ENCODE measurements at regions not wholly inside any gene's neighbourhood (a gene's known extent, or its start where the extent isn't known, plus 50 kb on each side); places are given as distances from the start of the nearest gene placed in this dataset.

DNA sequence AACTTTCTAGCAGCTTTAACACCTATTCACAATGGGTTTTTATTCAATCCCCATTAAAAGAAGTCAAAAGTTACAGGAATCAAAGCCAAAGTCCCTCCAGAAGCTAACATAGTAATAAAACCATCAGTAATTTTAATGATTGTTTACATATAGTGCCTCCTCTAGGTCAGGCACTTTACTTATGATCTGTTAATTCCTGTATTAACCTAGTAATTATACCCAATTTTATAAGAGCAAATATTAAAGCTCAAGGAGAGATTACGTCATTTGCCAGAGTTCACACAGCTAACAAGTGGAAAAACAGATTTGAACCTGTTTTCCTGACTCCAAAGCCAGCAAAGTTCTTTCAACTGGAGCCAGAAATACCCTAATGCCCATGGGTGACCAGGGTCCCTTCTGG lies 112.9 kb upstream of the F3 start:
- no peak overlapping the region for H3K27ac ChIP-seq (ENCODE audit: low read depth, low read length, poor library complexity, severe bottlenecking)
- POLR2A ChIA-PET (ENCODE audit: low non-redundant PET): no interaction called here
- no peak overlapping the region for H3K4me3 ChIP-seq (ENCODE audit: low read depth, low read length, poor library complexity, severe bottlenecking)
- CTCF ChIA-PET: no interaction called here
- intact Hi-C loops (cut with micrococcal nuclease; ENCODE audit: unreplicated experiment): no loop called here
- H3K9me3 ChIP-seq (ENCODE audit: low read depth, low read length, poor library complexity, severe bottlenecking): no peaks in the 10 kb centered on the region
- H3K36me3 ChIP-seq (ENCODE audit: insufficient read depth, low read length, poor library complexity, severe bottlenecking): no peaks in the 10 kb centered on the region
- no TSS peak for BruUV-seq (replicated peaks)
- no peaks in the 10 kb centered on the region for H3K27me3 ChIP-seq (replicated peaks; ENCODE audit: insufficient read depth, low read depth, low read length, poor library complexity)
- TF ChIP-seq EZH2 (IDR thresholded peaks at IDR 0.05; ENCODE audit: borderline replicate concordance, low read depth, low read length, poor library complexity, severe bottlenecking): no peak
- TF ChIP-seq, protein P1, sequence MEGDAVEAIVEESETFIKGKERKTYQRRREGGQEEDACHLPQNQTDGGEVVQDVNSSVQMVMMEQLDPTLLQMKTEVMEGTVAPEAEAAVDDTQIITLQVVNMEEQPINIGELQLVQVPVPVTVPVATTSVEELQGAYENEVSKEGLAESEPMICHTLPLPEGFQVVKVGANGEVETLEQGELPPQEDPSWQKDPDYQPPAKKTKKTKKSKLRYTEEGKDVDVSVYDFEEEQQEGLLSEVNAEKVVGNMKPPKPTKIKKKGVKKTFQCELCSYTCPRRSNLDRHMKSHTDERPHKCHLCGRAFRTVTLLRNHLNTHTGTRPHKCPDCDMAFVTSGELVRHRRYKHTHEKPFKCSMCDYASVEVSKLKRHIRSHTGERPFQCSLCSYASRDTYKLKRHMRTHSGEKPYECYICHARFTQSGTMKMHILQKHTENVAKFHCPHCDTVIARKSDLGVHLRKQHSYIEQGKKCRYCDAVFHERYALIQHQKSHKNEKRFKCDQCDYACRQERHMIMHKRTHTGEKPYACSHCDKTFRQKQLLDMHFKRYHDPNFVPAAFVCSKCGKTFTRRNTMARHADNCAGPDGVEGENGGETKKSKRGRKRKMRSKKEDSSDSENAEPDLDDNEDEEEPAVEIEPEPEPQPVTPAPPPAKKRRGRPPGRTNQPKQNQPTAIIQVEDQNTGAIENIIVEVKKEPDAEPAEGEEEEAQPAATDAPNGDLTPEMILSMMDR (conservative IDR thresholded peaks at IDR 0.05; ENCODE audit: low read depth, low read length): no peak
- DNase-seq (ENCODE audit: low spot score): no peak
- H3K4me1 ChIP-seq (ENCODE audit: insufficient read depth, low read length, poor library complexity, severe bottlenecking): no peaks in the 10 kb centered on the region

DNA sequence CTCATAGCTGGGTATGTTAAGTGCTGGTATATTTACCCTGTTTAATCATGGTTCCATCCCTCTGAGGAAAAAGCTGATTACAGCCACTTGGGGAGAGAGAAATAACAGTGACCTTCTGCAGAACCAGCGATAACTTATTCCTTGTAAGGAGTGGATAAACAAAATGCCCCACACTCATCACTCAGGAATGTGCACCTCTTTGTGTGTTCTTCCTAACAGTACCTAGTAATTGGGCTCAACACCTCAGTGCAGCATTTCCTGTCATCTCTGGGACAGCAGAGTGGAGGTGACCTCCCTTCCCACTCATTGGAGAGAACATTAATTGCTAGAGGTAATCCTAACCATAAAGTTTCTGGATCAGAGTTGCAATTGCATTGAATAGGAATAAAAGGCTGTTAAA lies 112.5 kb upstream of the F3 start:
- CTCF ChIA-PET: no interaction called here
- Histone ChIP-seq H3K4me3 (ENCODE audit: low read depth, low read length, poor library complexity, severe bottlenecking) (no peak overlapping the region), H3K27ac (ENCODE audit: low read depth, low read length, poor library complexity, severe bottlenecking) (no peak overlapping the region), H3K4me1 (ENCODE audit: insufficient read depth, low read length, poor library complexity, severe bottlenecking) (no peaks in the 10 kb centered on the region), H3K36me3 (ENCODE audit: insufficient read depth, low read length, poor library complexity, severe bottlenecking) (no peaks in the 10 kb centered on the region), H3K27me3 (replicated peaks; ENCODE audit: insufficient read depth, low read depth, low read length, poor library complexity) (no peaks in the 10 kb centered on the region), H3K9me3 (ENCODE audit: low read depth, low read length, poor library complexity, severe bottlenecking) (no peaks in the 10 kb centered on the region)
- BruUV-seq (replicated peaks): no TSS peak
- POLR2A ChIA-PET (ENCODE audit: low non-redundant PET): no interaction called here
- no peak for DNase-seq (ENCODE audit: low spot score)
- intact Hi-C loops (cut with micrococcal nuclease; ENCODE audit: unreplicated experiment): no loop called here
- no peak for TF ChIP-seq EZH2 (IDR thresholded peaks at IDR 0.05; ENCODE audit: borderline replicate concordance, low read depth, low read length, poor library complexity, severe bottlenecking)
- TF ChIP-seq, protein P1 (conservative IDR thresholded peaks at IDR 0.05; ENCODE audit: low read depth, low read length): no peak

DNA sequence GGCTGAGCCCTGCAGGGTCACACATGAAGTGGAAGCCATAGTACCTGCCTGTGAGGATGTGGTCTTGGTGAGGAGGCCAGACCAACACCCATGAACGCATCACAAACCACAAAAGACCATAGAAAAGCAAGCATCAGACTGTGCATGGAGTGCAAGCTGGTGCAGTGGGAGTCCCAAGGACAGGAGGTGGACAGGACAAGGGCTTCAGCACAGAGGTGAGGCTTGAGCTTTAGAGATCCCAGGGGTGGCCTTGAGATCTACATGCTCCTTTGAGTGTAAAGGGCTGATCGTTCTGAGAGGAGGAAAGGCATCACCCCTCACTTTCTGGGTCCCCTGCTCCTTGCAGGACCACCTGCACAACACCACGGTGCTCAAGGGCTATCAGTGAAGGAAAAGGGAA lies 111.9 kb upstream of the F3 start:
- DNase-seq (ENCODE audit: low spot score): no peak
- Histone ChIP-seq H3K4me1 (ENCODE audit: insufficient read depth, low read length, poor library complexity, severe bottlenecking) (peaks cover 4% of the 10 kb centered on the region), H3K9me3 (ENCODE audit: low read depth, low read length, poor library complexity, severe bottlenecking) (no peaks in the 10 kb centered on the region), H3K4me3 (ENCODE audit: low read depth, low read length, poor library complexity, severe bottlenecking) (no peak overlapping the region), H3K27ac (ENCODE audit: low read depth, low read length, poor library complexity, severe bottlenecking) (no peak overlapping the region), H3K27me3 (replicated peaks; ENCODE audit: insufficient read depth, low read depth, low read length, poor library complexity) (no peaks in the 10 kb centered on the region), H3K36me3 (ENCODE audit: insufficient read depth, low read length, poor library complexity, severe bottlenecking) (no peaks in the 10 kb centered on the region)
- CTCF ChIA-PET: no interaction called here
- POLR2A ChIA-PET (ENCODE audit: low non-redundant PET): no interaction called here
- TF ChIP-seq, protein P1 (conservative IDR thresholded peaks at IDR 0.05; ENCODE audit: low read depth, low read length): no peak
- no peak for TF ChIP-seq EZH2 (IDR thresholded peaks at IDR 0.05; ENCODE audit: borderline replicate concordance, low read depth, low read length, poor library complexity, severe bottlenecking)
- BruUV-seq (replicated peaks): no TSS peak
- intact Hi-C loops (cut with micrococcal nuclease; ENCODE audit: unreplicated experiment): no loop called here

Measured in A673 (cell line).